ENCODE measurements at regions not wholly inside any gene's neighbourhood (a gene's known extent, or its start where the extent isn't known, plus 50 kb on each side); places are given as distances from the start of the nearest gene placed in this dataset.
A peak's percentile ranks its signal among the peaks of the same experiment; 100 is the strongest.

GRCh38 chr20:50298554-50299324 is 108.1 kb downstream of the CEBPB start (continued):
- TF ChIP-seq NCOA2 (IDR thresholded peaks at IDR 0.05; ENCODE audit: partially characterized antibody in 2 of 2) (no peak), ZNF384 (IDR thresholded peaks at IDR 0.05; ENCODE audit: low read depth, low read length) (peak; percentile 61; the same call in 1 of the 2 replicates), TCFL5 (CRISPR knock-in tag; conservative IDR thresholded peaks at IDR 0.05) (no peak), SUPT5H (IDR thresholded peaks at IDR 0.05) (no peak), ARID2 (IDR thresholded peaks at IDR 0.05) (no peak), NRF1 (conservative IDR thresholded peaks at IDR 0.05 in 1 of 2, IDR thresholded peaks at IDR 0.05 in 1 of 2) (peak; percentile 68 to 72; a peak in 3 of 4 replicates), RAD21 (CRISPR knock-in tag; conservative IDR thresholded peaks at IDR 0.05 in 1 of 2, IDR thresholded peaks at IDR 0.05 in 1 of 2) (peak in 1 of 2 experiments; percentile 20; a peak in 2 of 4 replicates), NCOR1 (IDR thresholded peaks at IDR 0.05) (peak; percentile 88), JUN (IDR thresholded peaks at IDR 0.05; ENCODE audit: borderline replicate concordance, low read depth, low read length) (0 out of 2 replicates have a peak, but pooled peaks have one; percentile 38), JUN (CRISPR knock-in tag; IDR thresholded peaks at IDR 0.05; ENCODE audit: borderline replicate concordance) (no peak), ZNF512 (tag; IDR thresholded peaks at IDR 0.05) (no peak), NR4A1 (CRISPR knock-in tag; IDR thresholded peaks at IDR 0.05) (no peak), NR4A1 (tag; IDR thresholded peaks at IDR 0.05) (no peak), SMARCA4 (IDR thresholded peaks at IDR 0.05) (peak; percentile 88), MTA1 (IDR thresholded peaks at IDR 0.05; ENCODE audit: borderline replicate concordance) (peak; percentile 85), PHF21A (IDR thresholded peaks at IDR 0.05; ENCODE audit: borderline replicate concordance, low read depth) (peak; percentile 20; the same call in 1 of the 2 replicates), CBX1 (IDR thresholded peaks at IDR 0.05; ENCODE audit: low read depth) (0 out of 2 replicates have a peak, but pooled peaks have one; percentile 76), ATF7 (IDR thresholded peaks at IDR 0.05) (peak; percentile 60; the same call in 1 of the 2 replicates), PRMT5 (CRISPR knock-in tag; IDR thresholded peaks at IDR 0.05) (no peak)
- TF ChIP-seq, protein P1, sequence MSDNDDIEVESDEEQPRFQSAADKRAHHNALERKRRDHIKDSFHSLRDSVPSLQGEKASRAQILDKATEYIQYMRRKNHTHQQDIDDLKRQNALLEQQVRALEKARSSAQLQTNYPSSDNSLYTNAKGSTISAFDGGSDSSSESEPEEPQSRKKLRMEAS (CRISPR knock-in tag; IDR thresholded peaks at IDR 0.05): peak; percentile 33; the same call in 1 of the 2 replicates
- TF ChIP-seq, protein P2, sequence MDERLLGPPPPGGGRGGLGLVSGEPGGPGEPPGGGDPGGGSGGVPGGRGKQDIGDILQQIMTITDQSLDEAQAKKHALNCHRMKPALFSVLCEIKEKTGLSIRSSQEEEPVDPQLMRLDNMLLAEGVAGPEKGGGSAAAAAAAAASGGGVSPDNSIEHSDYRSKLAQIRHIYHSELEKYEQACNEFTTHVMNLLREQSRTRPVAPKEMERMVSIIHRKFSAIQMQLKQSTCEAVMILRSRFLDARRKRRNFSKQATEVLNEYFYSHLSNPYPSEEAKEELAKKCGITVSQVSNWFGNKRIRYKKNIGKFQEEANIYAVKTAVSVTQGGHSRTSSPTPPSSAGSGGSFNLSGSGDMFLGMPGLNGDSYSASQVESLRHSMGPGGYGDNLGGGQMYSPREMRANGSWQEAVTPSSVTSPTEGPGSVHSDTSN (CRISPR knock-in tag; IDR thresholded peaks at IDR 0.05; ENCODE audit: low read depth): no peak
- TF ChIP-seq, protein P2 (tag; conservative IDR thresholded peaks at IDR 0.05; ENCODE audit: low read depth): no peak
- TF ChIP-seq, protein P3, sequence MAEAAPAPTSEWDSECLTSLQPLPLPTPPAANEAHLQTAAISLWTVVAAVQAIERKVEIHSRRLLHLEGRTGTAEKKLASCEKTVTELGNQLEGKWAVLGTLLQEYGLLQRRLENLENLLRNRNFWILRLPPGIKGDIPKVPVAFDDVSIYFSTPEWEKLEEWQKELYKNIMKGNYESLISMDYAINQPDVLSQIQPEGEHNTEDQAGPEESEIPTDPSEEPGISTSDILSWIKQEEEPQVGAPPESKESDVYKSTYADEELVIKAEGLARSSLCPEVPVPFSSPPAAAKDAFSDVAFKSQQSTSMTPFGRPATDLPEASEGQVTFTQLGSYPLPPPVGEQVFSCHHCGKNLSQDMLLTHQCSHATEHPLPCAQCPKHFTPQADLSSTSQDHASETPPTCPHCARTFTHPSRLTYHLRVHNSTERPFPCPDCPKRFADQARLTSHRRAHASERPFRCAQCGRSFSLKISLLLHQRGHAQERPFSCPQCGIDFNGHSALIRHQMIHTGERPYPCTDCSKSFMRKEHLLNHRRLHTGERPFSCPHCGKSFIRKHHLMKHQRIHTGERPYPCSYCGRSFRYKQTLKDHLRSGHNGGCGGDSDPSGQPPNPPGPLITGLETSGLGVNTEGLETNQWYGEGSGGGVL (CRISPR knock-in tag; IDR thresholded peaks at IDR 0.05): no peak

Measured in K562 (cell line).